ENCODE measurements at regions not wholly inside any gene's neighbourhood (a gene's known extent, or its start where the extent isn't known, plus 50 kb on each side); places are given as distances from the start of the nearest gene placed in this dataset.
"Not testable (repeated sequence)": the region's sequence is repeated elsewhere in the genome, so short reads cannot be mapped to it uniquely, and the experiment has no call there.

DNA sequence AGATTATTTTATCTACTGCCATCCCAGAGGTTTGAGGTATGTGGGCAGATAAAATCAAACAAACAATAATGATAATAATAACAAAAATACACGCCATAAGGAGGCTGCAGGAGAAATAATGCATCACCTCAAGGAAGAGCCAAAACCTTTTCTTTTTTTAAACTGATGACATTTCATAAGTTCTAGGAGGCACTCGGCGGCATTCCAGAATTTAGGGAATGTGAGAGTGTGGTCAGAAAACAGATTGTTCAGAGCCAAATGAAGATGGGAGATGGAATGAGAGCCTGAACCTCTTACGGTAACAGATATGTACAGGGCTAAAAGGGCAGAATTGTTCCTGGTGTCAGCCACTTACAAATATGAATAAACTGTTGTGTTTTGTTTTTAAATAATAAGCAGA, 615.0 kb upstream of the CHD1 start:
- TF ChIP-seq, protein P1, sequence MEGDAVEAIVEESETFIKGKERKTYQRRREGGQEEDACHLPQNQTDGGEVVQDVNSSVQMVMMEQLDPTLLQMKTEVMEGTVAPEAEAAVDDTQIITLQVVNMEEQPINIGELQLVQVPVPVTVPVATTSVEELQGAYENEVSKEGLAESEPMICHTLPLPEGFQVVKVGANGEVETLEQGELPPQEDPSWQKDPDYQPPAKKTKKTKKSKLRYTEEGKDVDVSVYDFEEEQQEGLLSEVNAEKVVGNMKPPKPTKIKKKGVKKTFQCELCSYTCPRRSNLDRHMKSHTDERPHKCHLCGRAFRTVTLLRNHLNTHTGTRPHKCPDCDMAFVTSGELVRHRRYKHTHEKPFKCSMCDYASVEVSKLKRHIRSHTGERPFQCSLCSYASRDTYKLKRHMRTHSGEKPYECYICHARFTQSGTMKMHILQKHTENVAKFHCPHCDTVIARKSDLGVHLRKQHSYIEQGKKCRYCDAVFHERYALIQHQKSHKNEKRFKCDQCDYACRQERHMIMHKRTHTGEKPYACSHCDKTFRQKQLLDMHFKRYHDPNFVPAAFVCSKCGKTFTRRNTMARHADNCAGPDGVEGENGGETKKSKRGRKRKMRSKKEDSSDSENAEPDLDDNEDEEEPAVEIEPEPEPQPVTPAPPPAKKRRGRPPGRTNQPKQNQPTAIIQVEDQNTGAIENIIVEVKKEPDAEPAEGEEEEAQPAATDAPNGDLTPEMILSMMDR (IDR thresholded peaks at IDR 0.05; ENCODE audit: unreplicated experiment) = no peak
- Mint-ChIP-seq H3K4me3 (ENCODE audit: unreplicated experiment) (no peak overlapping the region), H3K4me1 (ENCODE audit: insufficient read depth, unreplicated experiment) (no peaks in the 10 kb centered on the region), H3K27me3 (ENCODE audit: insufficient read depth, unreplicated experiment) (peaks cover 69% of the 10 kb centered on the region), H3K9me3 (ENCODE audit: unreplicated experiment) (no peaks in the 10 kb centered on the region), H3K36me3 (ENCODE audit: insufficient read depth, unreplicated experiment) (no peaks in the 10 kb centered on the region), H3K27ac (ENCODE audit: low read depth, unreplicated experiment) (no peak overlapping the region)
- BruUV-seq (replicated peaks) = no TSS peak
- intact Hi-C loops (cut with micrococcal nuclease) = no loop called here
- POLR2A ChIA-PET = no interaction called here
- CTCF ChIA-PET = no interaction called here
- peak; percentile 14 for DNase-seq (ENCODE audit: unreplicated experiment)

DNA sequence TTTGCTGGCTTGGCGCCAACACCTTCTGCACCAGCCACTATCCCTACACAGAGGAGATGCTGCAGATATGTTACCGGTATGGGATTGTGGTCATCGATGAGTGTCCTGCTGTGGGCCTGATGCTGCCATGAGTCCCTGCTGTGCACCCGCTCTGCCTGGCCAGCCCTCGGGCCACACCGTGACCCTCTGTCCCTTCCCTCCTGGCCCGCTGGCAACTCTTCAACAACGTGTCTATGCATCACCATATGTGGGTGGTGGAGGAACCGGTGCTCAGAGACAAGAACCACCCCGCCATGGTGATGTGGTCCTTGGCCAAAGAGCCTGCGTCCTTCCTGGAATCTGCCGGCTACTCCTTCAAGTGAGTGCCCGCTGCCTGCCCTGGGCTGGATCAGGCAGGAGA, 605.4 kb upstream of the CHD1 start:
- H3K4me1 Mint-ChIP-seq (ENCODE audit: insufficient read depth, unreplicated experiment); DNase-seq (ENCODE audit: unreplicated experiment); H3K27ac Mint-ChIP-seq (ENCODE audit: low read depth, unreplicated experiment); H3K27me3 Mint-ChIP-seq (ENCODE audit: insufficient read depth, unreplicated experiment); CTCF ChIA-PET; H3K4me3 Mint-ChIP-seq (ENCODE audit: unreplicated experiment); BruUV-seq (replicated peaks); intact Hi-C loops (cut with micrococcal nuclease); H3K9me3 Mint-ChIP-seq (ENCODE audit: unreplicated experiment); H3K36me3 Mint-ChIP-seq (ENCODE audit: insufficient read depth, unreplicated experiment): not testable (repeated sequence)
- POLR2A ChIA-PET = interaction anchor here (0.6 kb wide), 1 partner anchor 151 kb away, joined by 3 read pairs; no protein-coding TSS in a partner anchor

DNA sequence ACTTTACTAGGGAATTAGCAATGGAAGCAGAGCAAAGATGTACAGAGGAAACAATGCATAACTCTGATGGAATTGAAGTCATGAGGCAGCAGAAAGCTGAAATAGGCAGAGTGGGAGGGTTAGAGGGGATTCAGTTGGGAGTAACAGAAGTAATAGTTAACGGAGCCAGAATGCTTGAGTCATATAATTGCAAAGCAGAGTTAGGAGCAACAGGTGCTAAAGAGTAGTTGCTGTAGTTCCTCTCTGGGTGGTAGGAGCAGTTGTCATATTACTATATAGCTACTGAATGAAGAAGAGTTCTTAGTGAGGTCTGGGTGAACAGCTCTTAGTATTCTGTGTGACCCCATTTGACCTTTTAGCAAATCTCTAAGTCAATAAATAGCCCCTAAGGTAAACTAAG, 592.9 kb upstream of the CHD1 start:
- BruUV-seq (replicated peaks); H3K36me3 Mint-ChIP-seq (ENCODE audit: insufficient read depth, unreplicated experiment); POLR2A ChIA-PET; H3K4me3 Mint-ChIP-seq (ENCODE audit: unreplicated experiment); DNase-seq (ENCODE audit: unreplicated experiment); H3K9me3 Mint-ChIP-seq (ENCODE audit: unreplicated experiment); H3K4me1 Mint-ChIP-seq (ENCODE audit: insufficient read depth, unreplicated experiment); intact Hi-C loops (cut with micrococcal nuclease); H3K27ac Mint-ChIP-seq (ENCODE audit: low read depth, unreplicated experiment); CTCF ChIA-PET; H3K27me3 Mint-ChIP-seq (ENCODE audit: insufficient read depth, unreplicated experiment): not testable (repeated sequence)

DNA sequence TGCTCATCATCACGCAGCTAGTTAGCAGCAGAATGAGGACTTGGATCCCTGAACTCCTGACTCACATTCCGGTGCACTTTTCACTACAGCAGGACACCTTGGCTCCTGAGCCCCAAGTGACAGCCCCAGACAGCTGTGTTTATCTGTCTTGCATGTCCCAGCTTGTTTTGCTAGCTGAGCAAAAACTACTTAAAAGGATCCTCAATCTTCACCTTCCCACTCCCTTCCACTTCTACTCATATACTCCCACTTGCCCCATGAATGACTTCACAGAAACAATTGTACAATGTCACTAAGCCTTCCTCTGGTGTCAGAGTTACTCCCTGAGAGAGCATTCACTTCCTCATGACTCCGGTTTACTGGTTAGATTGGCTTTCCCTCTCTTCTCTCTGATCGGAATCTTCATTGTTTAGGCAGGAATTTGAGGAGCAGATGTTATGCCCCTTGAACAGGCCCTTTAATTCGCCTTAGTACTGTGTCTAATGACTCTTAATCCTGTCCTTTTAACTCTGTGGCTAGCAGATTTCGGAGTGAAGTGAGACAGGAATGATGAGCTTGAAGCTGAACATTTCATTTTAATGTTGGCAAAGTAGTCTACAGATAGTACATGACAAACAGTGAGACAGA, 587.2 kb upstream of the CHD1 start:
- BruUV-seq (replicated peaks); CTCF ChIA-PET; H3K9me3 Mint-ChIP-seq (ENCODE audit: unreplicated experiment); H3K4me3 Mint-ChIP-seq (ENCODE audit: unreplicated experiment); H3K4me1 Mint-ChIP-seq (ENCODE audit: insufficient read depth, unreplicated experiment); DNase-seq (ENCODE audit: unreplicated experiment); POLR2A ChIA-PET; H3K27ac Mint-ChIP-seq (ENCODE audit: low read depth, unreplicated experiment); intact Hi-C loops (cut with micrococcal nuclease); H3K36me3 Mint-ChIP-seq (ENCODE audit: insufficient read depth, unreplicated experiment): not testable (repeated sequence)
- H3K27me3 Mint-ChIP-seq (ENCODE audit: insufficient read depth, unreplicated experiment) = peaks cover 12% of the 10 kb centered on the region

DNA sequence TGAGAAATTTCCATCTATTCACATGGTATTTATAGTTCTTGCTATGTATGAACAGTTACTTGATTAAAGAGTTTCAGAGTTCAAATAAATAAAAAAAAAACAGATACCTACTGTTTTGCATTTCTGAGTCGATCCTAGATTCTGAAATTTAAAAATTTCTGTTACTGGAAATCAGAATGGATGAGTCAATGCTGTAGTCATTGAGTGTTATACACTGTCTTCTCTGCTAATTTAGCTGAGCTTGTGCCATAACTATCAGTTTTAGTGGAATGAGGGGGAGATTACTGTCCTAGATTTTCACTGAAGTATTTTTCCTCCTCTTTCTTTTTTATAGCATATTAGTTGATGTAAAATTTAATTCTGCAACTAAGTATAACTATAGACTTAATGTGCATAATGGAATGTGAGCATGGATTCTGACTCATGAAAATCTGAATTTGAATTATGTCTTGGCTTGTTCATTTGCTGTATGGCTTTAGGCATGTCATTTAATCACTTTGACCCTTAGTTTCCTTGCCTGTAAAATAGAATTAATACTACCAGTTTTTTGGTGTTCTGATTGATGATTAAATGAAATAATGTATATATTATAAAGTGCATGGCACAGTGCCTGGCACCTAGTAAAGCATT, 581.5 kb upstream of the CHD1 start:
- intact Hi-C loops (cut with micrococcal nuclease); BruUV-seq (replicated peaks); DNase-seq (ENCODE audit: unreplicated experiment); H3K4me3 Mint-ChIP-seq (ENCODE audit: unreplicated experiment); POLR2A ChIA-PET; H3K36me3 Mint-ChIP-seq (ENCODE audit: insufficient read depth, unreplicated experiment); H3K27me3 Mint-ChIP-seq (ENCODE audit: insufficient read depth, unreplicated experiment); H3K4me1 Mint-ChIP-seq (ENCODE audit: insufficient read depth, unreplicated experiment); H3K9me3 Mint-ChIP-seq (ENCODE audit: unreplicated experiment); CTCF ChIA-PET; H3K27ac Mint-ChIP-seq (ENCODE audit: low read depth, unreplicated experiment): not testable (repeated sequence)

DNA sequence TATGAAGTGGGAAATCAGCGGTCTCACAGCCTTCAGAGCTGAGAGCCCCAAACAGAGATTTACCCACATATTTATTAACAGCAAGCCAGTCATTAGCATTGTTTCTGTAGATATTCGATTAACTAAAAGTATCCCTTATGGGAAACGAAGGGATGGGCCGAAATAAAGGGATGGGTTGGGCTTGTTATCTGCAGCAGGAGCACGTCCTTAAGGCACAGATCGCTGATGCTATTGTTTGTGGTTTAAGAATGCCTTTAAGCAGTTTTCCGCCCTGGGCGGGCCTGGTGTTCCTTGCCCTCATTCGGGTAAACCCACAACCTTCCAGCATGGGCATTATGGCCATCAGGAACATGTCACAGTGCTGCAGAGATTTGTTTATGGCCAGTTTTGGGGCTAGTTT, 580.3 kb upstream of the CHD1 start:
- POLR2A ChIA-PET; H3K4me1 Mint-ChIP-seq (ENCODE audit: insufficient read depth, unreplicated experiment): not testable (repeated sequence)

DNA sequence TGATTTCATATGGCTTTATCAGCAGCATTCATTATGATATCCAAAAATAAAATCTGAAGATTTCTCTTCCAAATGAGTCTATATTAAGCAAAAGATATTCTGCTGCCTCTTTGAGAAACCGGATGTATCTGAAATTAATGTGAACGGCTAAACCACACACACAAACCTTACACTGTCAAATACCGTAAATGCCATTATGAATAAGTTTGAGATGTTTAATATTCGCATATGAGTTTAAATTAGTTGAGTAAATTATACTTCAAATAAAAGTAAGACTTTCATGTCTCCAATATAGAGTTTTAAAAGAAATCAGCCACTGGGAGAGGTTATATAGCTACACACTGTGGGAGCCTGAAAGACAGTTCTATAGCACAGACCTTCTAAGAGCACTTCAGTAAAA, 566.6 kb upstream of the CHD1 start:
- DNase-seq (ENCODE audit: unreplicated experiment); intact Hi-C loops (cut with micrococcal nuclease): not testable (repeated sequence)
- peaks cover 13% of the 10 kb centered on the region for H3K27me3 Mint-ChIP-seq (ENCODE audit: insufficient read depth, unreplicated experiment)

More for the DNA sequence above, 580.3 kb upstream of the CHD1 start:
- CTCF ChIA-PET; DNase-seq (ENCODE audit: unreplicated experiment); H3K36me3 Mint-ChIP-seq (ENCODE audit: insufficient read depth, unreplicated experiment); intact Hi-C loops (cut with micrococcal nuclease); BruUV-seq (replicated peaks); H3K27ac Mint-ChIP-seq (ENCODE audit: low read depth, unreplicated experiment); H3K27me3 Mint-ChIP-seq (ENCODE audit: insufficient read depth, unreplicated experiment); H3K9me3 Mint-ChIP-seq (ENCODE audit: unreplicated experiment); H3K4me3 Mint-ChIP-seq (ENCODE audit: unreplicated experiment): not testable (repeated sequence)

DNA sequence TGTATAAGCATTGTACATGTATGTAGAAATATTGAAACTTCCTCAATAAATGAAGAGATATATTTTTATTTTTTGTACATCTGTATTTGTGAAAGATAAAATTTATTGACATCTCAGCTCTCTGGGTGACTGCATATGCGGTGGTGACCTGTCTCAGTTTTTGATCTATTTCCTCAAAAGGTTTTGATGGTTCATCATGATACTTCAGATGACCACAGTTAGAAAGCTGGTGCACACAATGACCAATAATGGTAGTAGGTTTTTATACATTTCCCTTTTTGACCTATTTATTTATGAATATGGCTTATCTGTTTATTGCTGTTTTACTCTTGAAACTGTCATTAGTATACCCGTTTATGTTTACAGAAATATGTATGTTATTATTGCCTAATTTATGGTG, 549.6 kb upstream of the CHD1 start:
- DNase-seq (ENCODE audit: unreplicated experiment); CTCF ChIA-PET; BruUV-seq (replicated peaks); POLR2A ChIA-PET; H3K27ac Mint-ChIP-seq (ENCODE audit: low read depth, unreplicated experiment); H3K9me3 Mint-ChIP-seq (ENCODE audit: unreplicated experiment); intact Hi-C loops (cut with micrococcal nuclease); H3K4me1 Mint-ChIP-seq (ENCODE audit: insufficient read depth, unreplicated experiment); H3K27me3 Mint-ChIP-seq (ENCODE audit: insufficient read depth, unreplicated experiment); H3K4me3 Mint-ChIP-seq (ENCODE audit: unreplicated experiment); H3K36me3 Mint-ChIP-seq (ENCODE audit: insufficient read depth, unreplicated experiment): not testable (repeated sequence)

More for the DNA sequence above, 566.6 kb upstream of the CHD1 start:
- H3K4me1 Mint-ChIP-seq (ENCODE audit: insufficient read depth, unreplicated experiment); BruUV-seq (replicated peaks); H3K36me3 Mint-ChIP-seq (ENCODE audit: insufficient read depth, unreplicated experiment); H3K4me3 Mint-ChIP-seq (ENCODE audit: unreplicated experiment); H3K27ac Mint-ChIP-seq (ENCODE audit: low read depth, unreplicated experiment); POLR2A ChIA-PET; CTCF ChIA-PET; H3K9me3 Mint-ChIP-seq (ENCODE audit: unreplicated experiment): not testable (repeated sequence)

DNA sequence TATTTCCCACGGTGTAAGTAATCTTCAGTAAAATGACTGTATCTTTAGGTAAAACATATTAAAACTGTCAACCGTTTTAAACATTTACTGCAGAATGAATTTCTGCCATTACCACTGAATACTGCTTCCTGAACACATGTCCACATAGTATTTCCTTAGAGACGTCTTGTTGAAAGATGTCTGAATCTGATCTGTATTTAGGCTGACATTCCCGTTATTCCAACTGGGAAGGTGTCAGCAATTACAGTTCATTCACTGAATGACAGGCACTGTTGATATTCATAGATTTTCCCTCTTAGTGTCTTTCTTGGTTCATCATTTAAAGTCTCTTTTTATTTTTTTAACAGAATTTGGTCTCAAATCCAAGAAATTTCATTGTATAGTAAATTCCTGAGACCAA, 544.5 kb upstream of the CHD1 start:
- DNase-seq (ENCODE audit: unreplicated experiment); H3K27ac Mint-ChIP-seq (ENCODE audit: low read depth, unreplicated experiment); BruUV-seq (replicated peaks); H3K4me3 Mint-ChIP-seq (ENCODE audit: unreplicated experiment); H3K36me3 Mint-ChIP-seq (ENCODE audit: insufficient read depth, unreplicated experiment); H3K9me3 Mint-ChIP-seq (ENCODE audit: unreplicated experiment); H3K4me1 Mint-ChIP-seq (ENCODE audit: insufficient read depth, unreplicated experiment); intact Hi-C loops (cut with micrococcal nuclease); POLR2A ChIA-PET; CTCF ChIA-PET: not testable (repeated sequence)
- H3K27me3 Mint-ChIP-seq (ENCODE audit: insufficient read depth, unreplicated experiment) = peaks cover 12% of the 10 kb centered on the region
